GM18520 (cell line): ENCODE measurements at regions not wholly inside any gene's neighbourhood (a gene's known extent, or its start where the extent isn't known, plus 50 kb on each side); places are given as distances from the start of the nearest gene placed in this dataset.
"Not testable (repeated sequence)": the region's sequence is repeated elsewhere in the genome, so short reads cannot be mapped to it uniquely, and the experiment has no call there.

Experiments used
- ATAC-seq: cut with Tn5 transposase; IDR thresholded peaks from one replicate; pipeline ENCODE4 v1.9.1; 2021; ENCODE audit not compliant: unreplicated experiment

DNA sequence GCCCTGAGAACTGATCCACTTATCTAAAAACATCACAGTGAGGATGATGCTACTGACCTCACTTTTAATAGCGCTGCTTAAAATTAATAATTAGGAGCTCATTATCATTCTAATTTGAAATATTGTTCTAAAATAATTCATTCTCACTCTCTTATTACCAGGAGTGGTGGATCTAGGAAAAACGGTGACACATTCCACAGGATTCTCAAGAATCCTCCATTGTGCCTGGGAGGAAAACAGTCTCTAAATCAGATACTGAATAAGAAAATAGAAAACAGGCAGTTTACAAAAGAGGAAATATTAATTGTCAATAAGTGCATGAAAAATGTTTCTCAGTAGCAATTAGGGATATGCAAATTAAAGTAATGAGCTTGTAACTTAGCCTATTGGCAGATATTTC, 187.4 kb downstream of the TENT5A start:
- ATAC-seq, result no peak

GRCh38 chr6:81564470-81565068, 187.9 kb downstream of the TENT5A start:
- ATAC-seq, result no peak

DNA sequence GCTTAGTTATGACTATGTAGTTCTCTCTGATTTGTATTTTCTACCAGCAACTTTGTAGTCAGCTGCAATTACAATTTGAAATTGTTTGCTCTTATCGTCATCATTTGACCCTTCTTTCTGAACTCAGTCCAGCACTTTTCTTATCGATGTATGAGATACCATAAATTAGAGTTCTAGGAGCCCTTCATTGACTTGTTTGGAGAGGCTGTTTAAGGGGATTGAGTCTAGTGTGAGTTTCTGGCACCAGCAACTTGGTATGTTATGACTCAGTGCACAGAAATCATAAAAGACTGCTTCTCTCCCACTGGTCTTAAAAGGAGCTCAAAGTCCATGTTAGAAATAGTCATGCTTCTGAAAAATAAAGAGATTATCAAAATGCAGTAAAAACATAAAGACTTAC, 190.3 kb downstream of the TENT5A start:
- no peak for ATAC-seq

- no peak for ATAC-seq
Measured at GRCh38 chr6:81561731-81562130, 190.8 kb downstream of the TENT5A start.

DNA sequence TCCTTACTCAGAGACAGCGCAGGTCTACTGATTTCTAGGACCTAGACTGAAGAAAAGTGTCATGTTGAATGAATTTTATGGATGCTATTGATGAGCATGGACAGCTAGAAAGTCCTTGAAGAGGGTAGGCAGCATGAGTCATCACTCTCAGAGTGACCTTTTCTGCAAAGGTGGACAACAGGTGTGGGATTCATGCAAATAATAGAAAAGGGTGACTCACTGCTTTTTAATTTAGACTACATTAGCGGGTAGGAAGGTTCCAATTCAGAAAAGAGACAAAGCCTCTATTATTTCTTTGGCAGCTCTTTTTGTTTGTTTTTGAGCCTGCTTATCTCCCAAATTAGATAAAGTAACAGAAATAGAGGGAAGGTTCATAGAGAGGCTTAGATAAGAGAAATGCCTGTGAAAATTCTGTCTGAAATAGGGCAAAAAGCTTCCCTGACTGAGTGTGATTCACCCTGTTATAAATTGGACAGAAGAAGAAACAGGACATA, 191.4 kb downstream of the TENT5A start:
- no peak for ATAC-seq

- no peak for ATAC-seq
Measured at GRCh38 chr6:81557811-81558210, 194.7 kb downstream of the TENT5A start.

DNA sequence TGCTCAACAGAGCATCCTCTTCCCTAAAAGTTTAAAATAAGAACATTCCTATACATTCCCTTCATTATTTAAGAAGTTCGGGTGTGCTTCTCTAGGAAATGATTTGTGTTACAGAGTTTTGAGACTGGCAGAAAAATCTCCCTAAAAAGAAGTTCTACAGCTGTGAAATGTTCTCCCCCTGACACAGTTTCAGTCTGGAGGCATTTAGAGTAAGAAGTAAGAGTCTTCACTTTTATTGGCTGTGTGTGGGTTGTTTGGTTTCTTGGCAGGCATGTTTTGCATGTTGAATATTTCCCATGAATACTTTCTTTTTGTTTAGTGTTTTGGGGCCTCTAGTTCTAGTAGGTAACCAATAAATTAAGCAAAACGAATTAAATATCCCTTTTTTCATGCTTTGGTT, 195.9 kb downstream of the TENT5A start:
- no peak for ATAC-seq

GRCh38 chr6:81553216-81553615, 199.3 kb downstream of the TENT5A start:
- no peak for ATAC-seq

DNA sequence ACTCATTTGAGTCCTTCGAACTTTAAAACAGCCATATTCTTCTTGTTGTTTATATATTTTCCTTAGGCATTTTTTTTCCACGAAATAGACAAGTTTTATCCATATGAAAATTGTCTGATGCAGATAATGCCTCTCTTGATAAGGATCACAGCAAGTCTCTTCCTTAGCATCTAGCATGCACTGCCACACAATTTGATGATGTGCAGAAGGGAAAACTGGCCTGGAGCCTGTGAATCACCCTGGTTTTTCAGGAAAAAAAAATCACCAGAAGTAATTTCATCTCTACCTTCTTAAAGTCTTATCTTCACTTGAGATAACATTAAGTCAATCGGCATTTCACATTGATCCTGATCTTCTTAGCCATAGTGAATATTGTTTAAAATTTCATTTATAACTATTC, 199.8 kb downstream of the TENT5A start:
- ATAC-seq, result no peak

DNA sequence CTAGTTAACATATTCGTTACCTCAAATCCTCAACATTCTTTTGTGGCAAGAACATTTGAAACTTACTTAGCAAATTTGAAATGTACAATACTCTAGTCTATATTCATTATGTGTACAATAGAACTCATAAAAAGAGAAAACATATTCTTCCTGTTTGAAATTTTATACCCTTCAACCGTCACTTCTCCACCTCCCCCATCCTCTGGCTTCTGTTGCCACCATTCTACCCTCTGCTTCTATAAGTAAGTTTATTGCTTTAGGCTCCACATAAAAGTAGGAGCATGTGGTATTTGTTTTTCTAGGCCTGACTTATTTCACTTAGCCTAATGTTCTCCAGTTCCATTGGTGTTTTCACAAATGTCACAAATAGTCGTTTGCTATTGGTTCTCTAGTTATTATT, 205.3 kb downstream of the TENT5A start:
- no peak for ATAC-seq

GRCh38 chr6:81534934-81535465, 217.5 kb downstream of the TENT5A start:
- peak; percentile 34 for ATAC-seq

- ATAC-seq, result no peak
Measured at GRCh38 chr6:81531869-81532561, 220.5 kb downstream of the TENT5A start.

DNA sequence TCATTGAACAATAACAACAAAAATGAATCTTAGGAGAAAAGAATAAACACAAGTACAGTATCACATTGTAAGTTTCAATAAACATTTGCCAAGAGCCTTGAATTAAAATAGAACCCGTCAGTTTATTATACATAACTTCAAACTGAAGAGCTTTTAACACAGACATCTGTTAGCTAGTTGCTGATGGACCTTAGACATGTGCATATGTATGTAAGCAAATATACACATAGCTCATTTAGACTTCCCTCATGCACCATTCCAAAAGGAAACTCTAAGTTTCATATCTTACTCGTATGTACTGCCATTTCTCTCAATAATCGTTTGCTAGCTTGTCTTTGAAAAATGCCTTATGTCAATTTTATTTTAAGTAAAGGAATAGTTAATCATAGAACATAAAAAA, 235.0 kb downstream of the TENT5A start:
- ATAC-seq, result no peak

DNA sequence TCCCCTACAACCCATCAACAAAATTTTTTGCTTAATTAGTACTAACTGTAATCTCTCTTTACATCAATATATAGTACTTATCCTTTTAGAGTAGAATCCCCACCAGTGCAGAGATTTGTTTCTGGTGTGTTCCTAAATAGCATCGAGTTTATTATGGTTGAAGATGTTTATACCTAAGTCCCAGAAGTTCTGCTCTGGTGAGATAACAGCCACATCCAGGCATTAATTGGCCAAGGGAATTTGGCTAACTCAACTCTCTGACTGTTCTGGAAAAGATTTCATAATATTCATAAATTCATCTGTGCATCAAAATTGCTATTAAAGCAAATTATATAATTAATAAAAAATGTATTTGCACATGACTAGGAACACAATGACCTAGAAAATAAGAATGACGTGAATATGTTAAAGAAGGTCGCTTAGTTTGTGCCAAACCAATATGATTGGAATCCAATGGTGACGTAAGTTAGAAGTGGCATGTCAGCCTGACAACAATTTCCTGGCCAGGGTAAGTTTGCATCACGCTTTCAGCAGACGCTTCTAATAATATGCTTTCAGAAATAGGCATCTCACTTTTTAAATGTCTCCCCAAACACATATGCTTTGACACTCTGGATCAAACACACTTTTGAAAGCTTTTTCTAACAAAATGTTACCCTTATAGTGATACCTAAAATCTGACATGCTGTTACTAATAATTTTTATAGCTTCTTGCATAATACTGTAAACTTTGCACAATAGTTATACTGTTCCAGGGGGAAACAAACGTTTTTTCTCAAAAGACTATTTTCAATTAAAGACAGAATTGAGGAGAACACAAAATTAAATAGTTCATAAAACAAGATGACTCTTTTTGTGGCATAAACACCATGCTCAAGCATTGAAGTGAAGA, 236.7 kb downstream of the TENT5A start:
- ATAC-seq, result no peak

DNA sequence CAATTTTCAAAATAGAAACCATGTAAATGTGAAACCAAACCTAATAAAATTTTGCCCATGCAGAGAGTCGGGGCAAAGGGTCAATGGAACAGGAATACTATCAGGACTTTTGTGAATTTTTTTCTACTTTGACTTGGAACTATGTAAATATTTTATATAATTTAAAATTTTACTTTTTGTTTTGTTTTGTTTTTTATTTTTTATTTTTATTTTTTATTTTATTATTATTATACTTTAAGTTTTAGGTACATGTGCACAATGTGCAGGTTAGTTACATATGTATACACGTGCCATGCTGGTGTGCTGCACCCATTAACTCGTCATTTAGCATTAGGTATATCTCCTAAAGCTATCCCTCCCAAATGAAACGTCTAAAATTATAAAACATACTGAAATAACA, 238.3 kb downstream of the TENT5A start:
- ATAC-seq, result not testable (repeated sequence)

- no peak for ATAC-seq
Measured at GRCh38 chr6:81511423-81511822, 241.1 kb downstream of the TENT5A start.

DNA sequence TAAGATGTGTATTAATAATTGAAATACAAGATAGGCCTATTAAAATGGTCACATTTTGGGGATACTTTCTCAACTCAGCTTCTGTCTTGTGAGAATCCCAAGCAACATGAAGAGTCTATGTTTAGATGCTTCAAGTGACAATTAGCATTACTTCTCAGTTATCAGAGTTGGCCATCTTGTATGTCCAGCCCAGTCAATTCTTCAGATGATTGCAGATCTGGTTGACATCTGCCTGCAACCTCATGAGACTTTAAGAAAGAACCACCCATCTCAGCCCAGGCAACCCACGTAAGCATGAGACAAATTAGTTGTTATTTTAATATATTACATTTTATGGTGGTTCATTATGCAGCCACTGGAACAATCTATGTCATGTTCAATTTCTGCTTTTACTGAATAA, 256.5 kb downstream of the TENT5A start:
- ATAC-seq, result no peak

GRCh38 chr6:81491454-81492101, 260.9 kb downstream of the TENT5A start:
- no peak for ATAC-seq

- no peak for ATAC-seq
Measured at GRCh38 chr6:81487489-81487888, 265.0 kb downstream of the TENT5A start.

- ATAC-seq, result no peak
Measured at GRCh38 chr6:81486234-81486633, 266.2 kb downstream of the TENT5A start.

GRCh38 chr6:81485395-81485794, 267.1 kb downstream of the TENT5A start:
- ATAC-seq, result no peak
